ENCODE measurements at regions not wholly inside any gene's neighbourhood (a gene's known extent, or its start where the extent isn't known, plus 50 kb on each side); places are given as distances from the start of the nearest gene placed in this dataset.
"Not testable (repeated sequence)": the region's sequence is repeated elsewhere in the genome, so short reads cannot be mapped to it uniquely, and the experiment has no call there.

DNA sequence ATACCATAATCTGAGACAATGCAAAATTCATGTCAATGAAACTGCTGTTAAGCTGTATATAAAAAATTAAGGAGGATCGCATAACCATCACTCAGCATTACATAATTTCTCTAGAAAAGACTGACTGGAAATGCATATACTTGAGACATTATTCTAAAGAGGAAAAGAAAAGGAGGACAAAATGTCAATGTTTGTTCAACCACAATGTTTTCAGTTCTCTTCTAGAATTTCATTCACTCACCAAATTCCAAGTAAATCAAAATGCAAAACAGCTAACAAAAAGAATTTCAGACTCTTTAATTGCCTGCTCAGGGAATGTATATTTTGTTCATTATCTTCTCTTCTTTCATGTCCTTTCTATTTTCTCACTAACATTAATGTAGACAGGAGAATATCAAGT is 106.2 kb upstream of the CCDC28A start:
- Histone ChIP-seq H3K9ac (ENCODE audit: low read depth, low read length) (no peak overlapping the region), H3K4me3 (ENCODE audit: low read length) (no peak overlapping the region)

DNA sequence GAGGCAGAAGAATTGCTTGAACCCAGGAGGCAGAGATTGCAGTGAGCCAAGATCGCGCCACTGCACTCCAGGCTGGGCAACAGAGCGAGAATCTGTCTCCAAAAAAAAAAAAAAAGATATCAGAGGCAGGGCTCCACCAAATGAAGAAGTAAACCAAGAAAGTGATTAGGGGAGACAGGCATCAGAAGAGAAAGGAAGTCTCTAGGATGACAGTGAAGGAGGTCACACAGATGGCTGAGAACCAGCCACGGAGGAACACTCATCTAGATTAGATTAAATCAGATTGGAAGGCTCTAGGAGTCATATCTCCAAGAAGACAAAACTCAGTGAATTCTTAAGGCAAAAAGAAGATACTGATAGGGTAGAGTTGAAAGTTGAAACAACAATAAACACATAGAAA is 102.2 kb upstream of the CCDC28A start:
- Histone ChIP-seq H3K36me3 (ENCODE audit: insufficient read depth, low read length) (no peaks in the 10 kb centered on the region), H3K4me1 (ENCODE audit: control insufficient read depth, insufficient read depth, low read length) (peaks cover 24% of the 10 kb centered on the region), H3K27me3 (ENCODE audit: control insufficient read depth, insufficient read depth, low read length) (no peaks in the 10 kb centered on the region), H3K9me3 (replicated peaks; ENCODE audit: low read length) (no peaks in the 10 kb centered on the region), H3K9ac (ENCODE audit: low read depth, low read length) (no peak overlapping the region), H3K4me2 (ENCODE audit: low read length) (no peak overlapping the region), H3K4me3 (ENCODE audit: low read length) (no peak overlapping the region)

More for the DNA sequence above, 106.2 kb upstream of the CCDC28A start:
- no peaks in the 10 kb centered on the region for H3K36me3 ChIP-seq (ENCODE audit: insufficient read depth, low read length)
- H3K27me3 ChIP-seq (ENCODE audit: control insufficient read depth, insufficient read depth, low read length): no peaks in the 10 kb centered on the region
- H3K9me3 ChIP-seq (replicated peaks; ENCODE audit: low read length): no peaks in the 10 kb centered on the region
- H3K4me2 ChIP-seq (ENCODE audit: low read length): peak overlapping the region; percentile 21
- peaks cover 15% of the 10 kb centered on the region for H3K4me1 ChIP-seq (ENCODE audit: control insufficient read depth, insufficient read depth, low read length)

GRCh38 chr6:138673346-138674014 is 100.1 kb upstream of the CCDC28A start:
- H3K4me1 ChIP-seq (ENCODE audit: control insufficient read depth, insufficient read depth, low read length): peaks cover 11% of the 10 kb centered on the region
- peak overlapping the region; percentile 21 for H3K9ac ChIP-seq (ENCODE audit: low read depth, low read length)
- H3K27me3 ChIP-seq (ENCODE audit: control insufficient read depth, insufficient read depth, low read length): no peaks in the 10 kb centered on the region
- no peak overlapping the region for H3K4me3 ChIP-seq (ENCODE audit: low read length)
- H3K4me2 ChIP-seq (ENCODE audit: low read length): peak overlapping the region; percentile 45
- no peaks in the 10 kb centered on the region for H3K9me3 ChIP-seq (replicated peaks; ENCODE audit: low read length)
- no peaks in the 10 kb centered on the region for H3K36me3 ChIP-seq (ENCODE audit: insufficient read depth, low read length)

- not testable (repeated sequence) for H3K36me3 ChIP-seq (ENCODE audit: insufficient read depth, low read length); H3K9ac ChIP-seq (ENCODE audit: low read depth, low read length); H3K4me3 ChIP-seq (ENCODE audit: low read length); H3K4me2 ChIP-seq (ENCODE audit: low read length); H3K27me3 ChIP-seq (ENCODE audit: control insufficient read depth, insufficient read depth, low read length); H3K9me3 ChIP-seq (replicated peaks; ENCODE audit: low read length)
- H3K4me1 ChIP-seq (ENCODE audit: control insufficient read depth, insufficient read depth, low read length): peaks cover 11% of the 10 kb centered on the region
Observed at GRCh38 chr6:138674444-138674843, 99.1 kb upstream of the CCDC28A start.

DNA sequence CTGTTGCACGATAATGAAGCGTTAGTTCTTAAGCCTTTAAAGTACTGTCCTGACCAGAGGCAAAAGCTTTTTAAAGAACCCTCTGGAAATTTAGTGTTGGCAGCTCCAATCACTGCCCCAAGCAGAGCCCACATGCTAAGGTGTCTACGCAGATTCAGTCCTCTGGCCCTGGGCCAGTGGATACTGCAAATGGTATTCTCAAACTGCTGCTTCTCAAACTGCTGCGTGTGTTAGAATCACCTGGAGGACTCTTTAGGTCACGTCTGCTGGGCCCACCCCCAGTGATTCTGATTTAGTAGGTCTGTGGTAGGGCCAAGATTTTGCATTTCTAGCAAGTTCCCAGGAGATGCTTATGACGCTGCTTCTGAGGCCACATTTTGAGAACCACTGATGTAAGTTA is 96.0 kb upstream of the CCDC28A start:
- H3K4me1 ChIP-seq (ENCODE audit: control insufficient read depth, insufficient read depth, low read length): peaks cover 21% of the 10 kb centered on the region
- no peaks in the 10 kb centered on the region for H3K36me3 ChIP-seq (ENCODE audit: insufficient read depth, low read length)
- H3K4me2 ChIP-seq (ENCODE audit: low read length): no peak overlapping the region
- H3K9ac ChIP-seq (ENCODE audit: low read depth, low read length): no peak overlapping the region
- H3K4me3 ChIP-seq (ENCODE audit: low read length): no peak overlapping the region
- no peaks in the 10 kb centered on the region for H3K9me3 ChIP-seq (replicated peaks; ENCODE audit: low read length)
- no peaks in the 10 kb centered on the region for H3K27me3 ChIP-seq (ENCODE audit: control insufficient read depth, insufficient read depth, low read length)

DNA sequence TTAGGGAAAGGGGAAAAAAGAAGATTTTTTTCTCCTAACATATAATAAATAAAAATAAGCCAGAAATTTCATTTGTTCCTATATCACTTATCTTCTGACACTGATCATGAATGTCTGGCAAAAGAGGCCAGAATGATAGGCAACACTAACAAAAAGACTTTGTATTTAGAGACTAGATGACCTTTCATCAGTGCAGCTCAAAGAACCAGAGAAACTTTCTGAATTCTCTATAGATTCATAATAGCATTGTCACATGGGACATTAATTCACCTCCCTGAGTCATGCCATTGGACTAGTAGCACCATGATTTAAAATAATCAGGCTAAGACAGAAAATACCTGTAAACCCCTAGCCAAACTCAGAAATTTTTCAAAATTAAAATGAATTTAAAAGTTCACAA is 95.4 kb upstream of the CCDC28A start:
- H3K4me2 ChIP-seq (ENCODE audit: low read length): no peak overlapping the region
- H3K36me3 ChIP-seq (ENCODE audit: insufficient read depth, low read length): no peaks in the 10 kb centered on the region

GRCh38 chr6:138680085-138680484 is 93.5 kb upstream of the CCDC28A start:
- Histone ChIP-seq H3K27me3 (ENCODE audit: control insufficient read depth, insufficient read depth, low read length) (no peaks in the 10 kb centered on the region), H3K4me1 (ENCODE audit: control insufficient read depth, insufficient read depth, low read length) (peaks cover 22% of the 10 kb centered on the region), H3K4me3 (ENCODE audit: low read length) (no peak overlapping the region), H3K4me2 (ENCODE audit: low read length) (no peak overlapping the region), H3K9ac (ENCODE audit: low read depth, low read length) (no peak overlapping the region), H3K9me3 (replicated peaks; ENCODE audit: low read length) (no peaks in the 10 kb centered on the region), H3K36me3 (ENCODE audit: insufficient read depth, low read length) (no peaks in the 10 kb centered on the region)

More for the DNA sequence above, 95.4 kb upstream of the CCDC28A start:
- Histone ChIP-seq H3K9me3 (replicated peaks; ENCODE audit: low read length) (no peaks in the 10 kb centered on the region), H3K27me3 (ENCODE audit: control insufficient read depth, insufficient read depth, low read length) (no peaks in the 10 kb centered on the region), H3K4me3 (ENCODE audit: low read length) (no peak overlapping the region), H3K4me1 (ENCODE audit: control insufficient read depth, insufficient read depth, low read length) (peaks cover 24% of the 10 kb centered on the region), H3K9ac (ENCODE audit: low read depth, low read length) (no peak overlapping the region)

DNA sequence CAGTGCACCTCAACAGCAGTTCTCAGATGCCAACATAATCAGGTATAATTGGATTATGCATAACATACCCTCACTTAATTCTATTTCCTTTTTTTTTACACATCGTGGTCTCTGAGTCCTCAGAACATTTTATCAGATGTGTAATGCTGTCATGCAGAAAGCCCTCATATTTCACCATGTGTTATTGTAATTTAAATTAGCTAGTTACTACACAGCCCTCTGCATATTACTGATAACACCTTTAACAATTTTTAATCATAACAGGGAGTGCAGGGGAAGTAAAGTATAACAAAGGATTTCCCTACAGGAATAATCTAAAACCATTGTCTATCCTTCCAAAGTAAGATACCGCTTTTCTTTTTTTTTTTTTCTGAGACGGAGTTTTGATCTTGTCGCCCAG is 91.9 kb upstream of the CCDC28A start:
- no peaks in the 10 kb centered on the region for H3K9me3 ChIP-seq (replicated peaks; ENCODE audit: low read length)
- no peak overlapping the region for H3K4me3 ChIP-seq (ENCODE audit: low read length)
- no peaks in the 10 kb centered on the region for H3K27me3 ChIP-seq (ENCODE audit: control insufficient read depth, insufficient read depth, low read length)
- no peaks in the 10 kb centered on the region for H3K36me3 ChIP-seq (ENCODE audit: insufficient read depth, low read length)
- no peak overlapping the region for H3K9ac ChIP-seq (ENCODE audit: low read depth, low read length)
- H3K4me2 ChIP-seq (ENCODE audit: low read length): no peak overlapping the region
- peaks cover 22% of the 10 kb centered on the region for H3K4me1 ChIP-seq (ENCODE audit: control insufficient read depth, insufficient read depth, low read length)

DNA sequence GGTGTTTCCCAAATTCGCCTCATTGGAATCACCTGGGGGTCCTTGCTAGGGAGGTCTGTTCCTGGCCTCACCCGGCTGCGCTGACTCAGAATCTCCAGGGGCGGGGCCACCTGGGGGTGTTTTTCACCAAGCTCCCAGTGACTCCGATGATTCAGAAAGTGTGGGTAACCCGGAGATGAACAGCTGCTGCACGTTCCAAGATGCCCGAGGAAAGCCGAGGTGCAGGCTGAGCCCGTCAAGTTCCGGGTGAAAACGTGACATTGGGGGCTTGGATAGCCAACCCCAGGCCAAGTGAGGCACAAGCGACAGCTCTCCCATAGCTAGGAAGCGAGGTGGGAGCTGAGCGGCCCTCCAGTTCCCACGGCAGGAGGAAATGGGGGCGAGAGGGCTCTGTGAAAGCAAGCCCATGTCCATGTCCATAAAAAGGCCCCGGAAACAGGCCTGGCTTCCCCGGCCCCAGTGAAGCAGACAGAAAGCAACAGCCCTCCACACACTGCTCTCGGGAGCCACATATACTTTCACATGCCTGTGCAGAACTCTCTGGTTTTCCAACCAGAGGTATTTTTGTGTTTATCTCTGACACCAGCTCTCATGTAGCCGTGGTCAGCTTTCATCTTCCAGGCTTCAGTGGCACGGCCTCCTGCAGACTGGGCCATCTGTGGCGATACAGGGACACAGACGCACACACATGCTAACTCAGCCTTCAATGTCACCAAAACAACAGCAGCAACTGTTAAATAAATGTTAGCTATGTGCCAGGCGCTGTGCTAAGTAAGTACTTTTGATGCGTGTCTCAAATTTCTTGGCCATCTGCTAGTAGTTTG is 90.7 kb upstream of the CCDC28A start:
- Histone ChIP-seq H3K9ac (ENCODE audit: low read depth, low read length) (peak overlapping the region; percentile 73), H3K27me3 (ENCODE audit: control insufficient read depth, insufficient read depth, low read length) (no peaks in the 10 kb centered on the region), H3K4me1 (ENCODE audit: control insufficient read depth, insufficient read depth, low read length) (peaks cover 22% of the 10 kb centered on the region), H3K4me2 (ENCODE audit: low read length) (peak overlapping the region; percentile 70), H3K4me3 (ENCODE audit: low read length) (peak overlapping the region; percentile 20), H3K36me3 (ENCODE audit: insufficient read depth, low read length) (no peaks in the 10 kb centered on the region), H3K9me3 (replicated peaks; ENCODE audit: low read length) (no peaks in the 10 kb centered on the region)

DNA sequence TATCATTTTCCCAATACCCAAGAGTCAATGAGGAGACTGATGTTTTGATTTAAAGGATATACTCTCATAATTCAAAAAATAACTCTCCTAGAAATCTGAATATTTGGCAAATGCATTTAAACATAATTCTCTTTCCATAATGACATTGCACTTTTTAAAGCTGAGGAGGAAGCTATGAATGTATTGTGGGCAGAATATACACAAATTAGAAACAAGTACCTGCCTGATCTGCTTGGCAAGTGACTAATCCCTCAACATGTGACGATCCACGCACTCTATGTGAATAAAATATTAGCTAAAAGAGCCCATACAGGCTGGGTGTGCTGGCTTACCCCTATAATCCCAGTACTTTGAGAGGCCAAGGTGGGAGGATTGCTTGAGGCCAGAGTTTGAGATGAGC is 88.3 kb upstream of the CCDC28A start:
- H3K9me3 ChIP-seq (replicated peaks; ENCODE audit: low read length): no peaks in the 10 kb centered on the region
- no peak overlapping the region for H3K9ac ChIP-seq (ENCODE audit: low read depth, low read length)
- no peak overlapping the region for H3K4me2 ChIP-seq (ENCODE audit: low read length)
- H3K4me3 ChIP-seq (ENCODE audit: low read length): no peak overlapping the region
- no peaks in the 10 kb centered on the region for H3K27me3 ChIP-seq (ENCODE audit: control insufficient read depth, insufficient read depth, low read length)
- peaks cover 18% of the 10 kb centered on the region for H3K4me1 ChIP-seq (ENCODE audit: control insufficient read depth, insufficient read depth, low read length)
- no peaks in the 10 kb centered on the region for H3K36me3 ChIP-seq (ENCODE audit: insufficient read depth, low read length)

DNA sequence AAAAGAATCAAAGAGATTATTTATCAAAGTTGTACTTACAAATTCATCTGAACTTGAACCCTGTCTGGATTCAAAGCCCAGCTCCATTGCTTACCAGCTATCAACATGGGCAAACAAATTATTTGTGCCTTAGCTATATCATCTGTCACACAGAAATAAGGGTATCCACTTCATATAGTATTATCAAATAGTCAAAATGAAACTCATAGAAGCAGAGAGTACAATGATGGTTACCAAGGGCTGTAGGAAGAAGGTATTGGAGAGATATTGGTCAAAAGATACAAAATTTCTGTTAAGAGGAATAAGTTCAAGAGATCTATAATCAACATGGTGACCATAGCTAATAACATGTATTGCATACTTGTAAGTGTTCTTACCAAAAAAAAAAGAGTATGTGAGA is 87.8 kb upstream of the CCDC28A start:
- no peaks in the 10 kb centered on the region for H3K9me3 ChIP-seq (replicated peaks; ENCODE audit: low read length)
- no peaks in the 10 kb centered on the region for H3K27me3 ChIP-seq (ENCODE audit: control insufficient read depth, insufficient read depth, low read length)
- H3K4me1 ChIP-seq (ENCODE audit: control insufficient read depth, insufficient read depth, low read length): peaks cover 14% of the 10 kb centered on the region
- H3K36me3 ChIP-seq (ENCODE audit: insufficient read depth, low read length): no peaks in the 10 kb centered on the region
- no peak overlapping the region for H3K9ac ChIP-seq (ENCODE audit: low read depth, low read length)
- no peak overlapping the region for H3K4me2 ChIP-seq (ENCODE audit: low read length)
- H3K4me3 ChIP-seq (ENCODE audit: low read length): no peak overlapping the region

GRCh38 chr6:138688580-138688979 is 85.0 kb upstream of the CCDC28A start:
- no peak overlapping the region for H3K4me2 ChIP-seq (ENCODE audit: low read length)
- H3K4me3 ChIP-seq (ENCODE audit: low read length): no peak overlapping the region
- no peaks in the 10 kb centered on the region for H3K9me3 ChIP-seq (replicated peaks; ENCODE audit: low read length)

More at GRCh38 chr6:138688580-138688979, 85.0 kb upstream of the CCDC28A start:
- Histone ChIP-seq H3K9ac (ENCODE audit: low read depth, low read length) (no peak overlapping the region), H3K27me3 (ENCODE audit: control insufficient read depth, insufficient read depth, low read length) (no peaks in the 10 kb centered on the region), H3K4me1 (ENCODE audit: control insufficient read depth, insufficient read depth, low read length) (peaks cover 3% of the 10 kb centered on the region), H3K36me3 (ENCODE audit: insufficient read depth, low read length) (no peaks in the 10 kb centered on the region)

Measured in skeletal muscle satellite cell (primary cell).